OCI-LY7 (cell line): ENCODE measurements at regions not wholly inside any gene's neighbourhood (a gene's known extent, or its start where the extent isn't known, plus 50 kb on each side); places are given as distances from the start of the nearest gene placed in this dataset.

Experiments used
- BruUV-seq: library from RNA; stranded (reverse); fragments of 400-500 nt; replicated peaks from 2 replicates; lab custom pipeline; 2021; lab: Mats Ljungman, UMichigan
- CTCF ChIA-PET: fragments of 300-600 bp; sonication (Branson Sonifier 250); formaldehyde crosslinking; loops from one replicate; lab custom pipeline; 2022; ENCODE audit warnings: antibody characterized with exemption; ENCODE audit not compliant: unreplicated experiment; lab: Charles Lee
- POLR2A ChIA-PET: fragments of 300-600 bp; sonication (Branson Sonifier 250); formaldehyde crosslinking; loops from one replicate; lab custom pipeline; 2022; ENCODE audit warnings: antibody characterized with exemption; lab: Charles Lee
- DNase-seq: peaks from one replicate; pipeline ENCODE4 v3.0.0-alpha.2; 2015; ENCODE audit warnings: low spot score
- H2AFZ ChIP-seq: fragments of 200-600 bp; sonication (generic), shearing (Covaris generic); 2 replicates; pipeline ENCODE4 v1.6.1; 2014; ENCODE audit warnings: mild to moderate bottlenecking, antibody characterized with exemption, low read length, moderate library complexity
- H3K27ac ChIP-seq: fragments of 200-600 bp; sonication (generic); 2 replicates; pipeline ENCODE4 v1.5.1; 2014; ENCODE audit warnings: mixed run types, low read depth, mild to moderate bottlenecking, moderate library complexity, low read length, inconsistent platforms; ENCODE audit not compliant: poor library complexity, severe bottlenecking
- H3K36me3 ChIP-seq: fragments of 200-600 bp; sonication (generic); 2 replicates; pipeline ENCODE4 v1.6.1; 2014; ENCODE audit warnings: mild to moderate bottlenecking, antibody characterized with exemption, low read length, moderate library complexity, mixed read lengths; ENCODE audit not compliant: insufficient read depth
- H3K4me1 ChIP-seq: fragments of 200-600 bp; sonication (generic); 2 replicates; pipeline ENCODE4 v1.5.1; 2014; ENCODE audit warnings: mild to moderate bottlenecking, low read length; ENCODE audit not compliant: insufficient read depth, poor library complexity, severe bottlenecking
- H3K4me2 ChIP-seq: fragments of 200-600 bp; sonication (generic); 2 replicates; pipeline ENCODE4 v1.6.1; 2014; ENCODE audit warnings: mild to moderate bottlenecking, low read length
- H3K4me3 ChIP-seq: fragments of 200-600 bp; sonication (generic); 2 replicates; pipeline ENCODE4 v1.5.1; 2014; ENCODE audit warnings: mild to moderate bottlenecking, low read depth, low read length; ENCODE audit not compliant: poor library complexity, severe bottlenecking
- H3K79me2 ChIP-seq: fragments of 200-600 bp; sonication (generic); 2 replicates; pipeline ENCODE4 v1.6.1; 2016; ENCODE audit warnings: low read depth, mild to moderate bottlenecking, low read length, moderate library complexity, mixed read lengths; ENCODE audit not compliant: insufficient read depth
- H3K9me2 ChIP-seq: fragments of 200-600 bp; sonication (generic); 2 replicates; pipeline ENCODE4 v1.6.1; 2016; ENCODE audit warnings: mild to moderate bottlenecking, low read length, mixed read lengths; ENCODE audit not compliant: insufficient read depth
- H3K9me3 ChIP-seq: fragments of 200-600 bp; sonication (generic); 2 replicates; pipeline ENCODE4 v1.6.1; 2014; ENCODE audit warnings: mild to moderate bottlenecking, mixed run types, low read length, mixed read lengths
- H4K20me1 ChIP-seq: fragments of 200-600 bp; sonication (generic); 2 replicates; pipeline ENCODE4 v1.6.1; 2014; ENCODE audit warnings: mild to moderate bottlenecking, antibody characterized with exemption, low read length, moderate library complexity, mixed read lengths; ENCODE audit not compliant: insufficient read depth
- CTCF ChIP-seq: fragments of 200-600 bp; sonication (generic); conservative IDR thresholded peaks from 2 replicates; pipeline ENCODE4 v1.5.1; 2014; ENCODE audit warnings: mild to moderate bottlenecking, antibody characterized with exemption, low read length, moderate library complexity, mixed read lengths
- EZH2phosphoT487 ChIP-seq: fragments of 200-600 bp; sonication (generic); IDR thresholded peaks from 2 replicates; pipeline ENCODE4 v1.6.1; 2018; ENCODE audit warnings: low read depth, borderline replicate concordance, mild to moderate bottlenecking, mixed run types, antibody characterized with exemption, low read length, moderate library complexity, mixed read lengths
- intact Hi-C: fragments of 100-400 bp; cut with micrococcal nuclease; formaldehyde crosslinking; loops from one replicate; pipeline ENCODE4 v1.10.0; 2022; ENCODE audit not compliant: unreplicated experiment

GRCh38 chr16:25637236-25637635, 54.5 kb upstream of the HS3ST4 start:
- Histone ChIP-seq H4K20me1 (no peaks in the 10 kb centered on the region), H3K79me2 (no peaks in the 10 kb centered on the region), H2AFZ (no peak overlapping the region), H3K9me3 (no peaks in the 10 kb centered on the region), H3K4me3 (no peak overlapping the region), H3K9me2 (no peaks in the 10 kb centered on the region), H3K27ac (no peak overlapping the region), H3K4me2 (no peak overlapping the region), H3K36me3 (no peaks in the 10 kb centered on the region), H3K4me1 (no peaks in the 10 kb centered on the region)
- TF ChIP-seq CTCF, result no peak
- TF ChIP-seq EZH2phosphoT487, result no peak
- no peak for DNase-seq
- CTCF ChIA-PET, result no interaction called here
- POLR2A ChIA-PET, result no interaction called here
- BruUV-seq, result no TSS peak
- intact Hi-C loops, result no loop called here

DNA sequence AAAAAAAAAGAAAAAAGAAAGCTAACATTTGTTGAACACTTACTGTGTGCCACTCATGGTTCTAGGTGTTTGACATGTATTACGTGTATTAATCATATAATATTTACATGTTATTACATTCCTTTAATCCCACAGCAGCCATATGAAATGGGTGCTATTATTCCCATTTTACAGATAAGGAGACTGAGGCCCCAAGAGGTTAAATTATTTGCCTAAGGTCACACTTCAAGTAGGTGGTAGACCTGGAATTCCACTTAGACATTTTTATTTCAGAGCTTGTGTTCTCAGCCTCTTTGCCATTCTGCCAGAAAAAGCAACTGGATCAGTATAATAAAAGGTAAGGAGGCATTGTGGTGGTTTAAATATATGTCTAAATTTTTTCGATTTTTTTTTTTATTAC, 55.1 kb upstream of the HS3ST4 start:
- H3K27ac ChIP-seq, result no peak overlapping the region
- H3K9me3 ChIP-seq, result no peaks in the 10 kb centered on the region
- no peaks in the 10 kb centered on the region for H4K20me1 ChIP-seq
- H2AFZ ChIP-seq, result no peak overlapping the region
- intact Hi-C loops, result no loop called here
- no peak overlapping the region for H3K4me2 ChIP-seq
- BruUV-seq, result no TSS peak
- ChIA-PET CTCF (no interaction called here), POLR2A (interaction anchor here (0.6 kb wide), 1 partner anchor 1219 kb away, joined by 3 read pairs; no protein-coding TSS in a partner anchor)
- no peak for DNase-seq
- no peaks in the 10 kb centered on the region for H3K9me2 ChIP-seq
- H3K4me1 ChIP-seq, result no peaks in the 10 kb centered on the region
- no peak overlapping the region for H3K4me3 ChIP-seq
- H3K79me2 ChIP-seq, result no peaks in the 10 kb centered on the region
- TF ChIP-seq CTCF (no peak), EZH2phosphoT487 (no peak)
- H3K36me3 ChIP-seq, result no peaks in the 10 kb centered on the region

DNA sequence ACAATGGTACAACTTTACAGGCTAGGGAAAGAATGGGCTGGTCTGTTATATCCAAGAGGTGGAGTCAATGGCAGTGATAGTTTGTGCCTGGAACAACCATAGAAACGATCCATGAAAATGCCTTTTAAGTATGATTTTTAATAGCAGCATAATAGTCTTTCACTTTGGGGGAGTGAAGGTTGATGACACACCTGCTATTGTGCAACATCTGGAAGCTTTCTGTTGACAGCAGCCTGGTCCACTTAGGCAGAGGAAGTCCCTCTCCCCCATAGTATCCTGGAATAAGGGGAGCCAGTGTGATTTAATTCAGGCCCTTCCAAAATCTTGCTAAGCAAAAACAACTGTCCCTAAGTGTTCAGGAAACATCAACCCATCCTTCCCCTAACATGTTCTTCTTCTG, 56.3 kb upstream of the HS3ST4 start:
- Histone ChIP-seq H3K4me3 (no peak overlapping the region), H4K20me1 (no peaks in the 10 kb centered on the region), H2AFZ (no peak overlapping the region), H3K4me2 (no peak overlapping the region), H3K9me3 (no peaks in the 10 kb centered on the region), H3K9me2 (no peaks in the 10 kb centered on the region), H3K4me1 (no peaks in the 10 kb centered on the region), H3K27ac (no peak overlapping the region), H3K79me2 (no peaks in the 10 kb centered on the region), H3K36me3 (no peaks in the 10 kb centered on the region)
- CTCF ChIA-PET, result interaction anchor here (0.6 kb wide), 1 partner anchor 11 kb away, joined by 3 read pairs; no protein-coding TSS in a partner anchor
- TF ChIP-seq EZH2phosphoT487 (no peak), CTCF (no peak)
- BruUV-seq, result no TSS peak
- POLR2A ChIA-PET, result no interaction called here
- intact Hi-C loops, result no loop called here
- no peak for DNase-seq
